CD4-positive, alpha-beta T cell treated with Interleukin-12 subunit alpha and Interleukin-12 subunit beta, for 1 hour (primary cell): ENCODE measurements at regions not wholly inside any gene's neighbourhood (a gene's known extent, or its start where the extent isn't known, plus 50 kb on each side); places are given as distances from the start of the nearest gene placed in this dataset.
"Not testable (repeated sequence)": the region's sequence is repeated elsewhere in the genome, so short reads cannot be mapped to it uniquely, and the experiment has no call there.

Experiments
- DNase-seq: peaks from one replicate; pipeline ENCODE4 v3.0.0-alpha.2; 2020

DNA sequence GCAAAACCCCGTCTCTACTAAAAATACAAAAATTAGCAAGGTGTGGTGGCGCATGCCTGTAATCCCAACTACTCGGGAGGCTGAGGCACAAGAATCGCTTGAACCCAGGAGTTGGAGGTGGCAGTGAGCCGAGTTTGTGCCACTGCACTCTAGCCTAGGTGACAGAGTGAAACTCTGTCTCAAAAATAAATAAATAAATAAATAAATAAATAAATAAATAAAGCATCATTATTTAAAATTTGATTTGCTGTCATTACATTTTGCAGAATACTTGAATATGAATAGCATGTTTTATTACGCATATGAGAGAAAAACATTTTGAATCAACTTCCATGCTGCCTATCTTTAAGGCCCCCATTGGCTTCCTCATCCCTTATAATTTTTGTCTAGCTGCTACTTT is 53.4 kb upstream of the MED14 start:
- not testable (repeated sequence) for DNase-seq

DNA sequence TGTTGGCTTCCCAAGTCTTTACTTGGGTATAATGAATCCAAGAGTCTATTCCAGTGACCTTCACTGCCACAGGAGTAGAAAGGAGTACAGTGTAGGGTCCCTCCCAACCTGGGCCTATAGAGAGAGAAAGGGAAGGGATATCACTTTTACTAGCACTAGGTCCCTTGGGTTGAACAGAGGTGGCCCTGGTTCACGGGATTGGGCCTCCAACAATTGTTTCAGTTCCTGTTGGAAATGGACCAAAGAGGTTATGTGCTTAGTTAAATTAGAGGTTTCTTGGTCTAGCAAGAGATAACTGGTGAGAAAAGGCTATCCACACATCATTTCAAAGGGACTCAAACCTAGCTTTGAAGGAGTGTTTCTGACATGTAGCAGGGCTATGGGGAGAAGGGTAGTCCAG is 57.1 kb upstream of the MED14 start:
- no peak for DNase-seq

DNA sequence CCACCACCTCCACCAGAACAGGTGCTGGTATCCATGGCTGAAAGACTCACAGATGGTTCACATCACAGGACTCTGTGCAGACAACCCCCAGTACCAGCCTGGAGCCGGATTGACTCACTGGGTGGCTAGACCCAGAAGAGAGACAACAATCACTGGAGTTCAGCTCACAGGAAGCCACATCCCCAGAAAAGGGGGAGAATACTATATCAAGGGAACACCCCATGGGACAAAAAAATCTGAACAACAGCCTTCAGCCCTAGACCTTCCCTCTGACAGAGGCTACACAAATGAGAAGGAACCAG is 59.4 kb upstream of the MED14 start:
- not testable (repeated sequence) for DNase-seq

DNA sequence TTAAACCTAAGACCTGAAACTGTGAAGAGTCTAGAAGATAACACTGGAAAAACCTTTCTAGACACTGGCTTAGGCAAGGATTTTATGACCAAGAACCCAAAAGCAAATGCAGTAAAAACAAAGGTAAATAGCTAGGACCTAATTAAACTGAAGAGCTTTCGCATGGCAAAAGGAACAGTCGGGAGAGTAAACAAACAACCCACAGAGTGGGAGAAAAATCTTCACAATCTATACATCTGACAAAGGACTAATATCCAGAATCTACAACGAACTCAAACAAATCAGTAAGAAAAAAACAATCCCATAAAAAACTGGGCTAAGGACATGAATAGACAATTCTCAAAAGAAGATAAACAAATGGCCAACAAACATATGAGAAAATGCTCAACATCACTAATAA is 64.4 kb upstream of the MED14 start:
- not testable (repeated sequence) for DNase-seq

DNA sequence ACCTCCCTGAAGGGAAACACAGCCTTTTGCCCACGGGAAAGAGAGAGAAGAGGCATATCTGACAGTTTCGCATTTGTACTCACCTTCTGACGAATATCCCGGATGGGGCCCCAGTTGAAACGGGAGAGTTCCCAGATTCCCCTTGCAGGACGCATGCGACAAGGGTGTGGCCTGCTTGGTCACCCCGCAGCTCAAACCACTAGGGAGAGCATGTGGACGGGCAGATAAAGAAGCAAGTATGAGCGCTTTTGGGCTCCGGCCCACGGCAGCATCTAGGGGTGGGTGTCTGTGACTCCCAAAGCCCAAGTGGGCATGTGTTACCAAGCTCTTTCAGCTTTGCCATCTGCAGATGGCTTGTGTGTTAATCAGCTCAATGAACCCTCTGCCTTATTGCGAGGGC is 70.1 kb upstream of the MED14 start:
- DNase-seq: no peak

DNA sequence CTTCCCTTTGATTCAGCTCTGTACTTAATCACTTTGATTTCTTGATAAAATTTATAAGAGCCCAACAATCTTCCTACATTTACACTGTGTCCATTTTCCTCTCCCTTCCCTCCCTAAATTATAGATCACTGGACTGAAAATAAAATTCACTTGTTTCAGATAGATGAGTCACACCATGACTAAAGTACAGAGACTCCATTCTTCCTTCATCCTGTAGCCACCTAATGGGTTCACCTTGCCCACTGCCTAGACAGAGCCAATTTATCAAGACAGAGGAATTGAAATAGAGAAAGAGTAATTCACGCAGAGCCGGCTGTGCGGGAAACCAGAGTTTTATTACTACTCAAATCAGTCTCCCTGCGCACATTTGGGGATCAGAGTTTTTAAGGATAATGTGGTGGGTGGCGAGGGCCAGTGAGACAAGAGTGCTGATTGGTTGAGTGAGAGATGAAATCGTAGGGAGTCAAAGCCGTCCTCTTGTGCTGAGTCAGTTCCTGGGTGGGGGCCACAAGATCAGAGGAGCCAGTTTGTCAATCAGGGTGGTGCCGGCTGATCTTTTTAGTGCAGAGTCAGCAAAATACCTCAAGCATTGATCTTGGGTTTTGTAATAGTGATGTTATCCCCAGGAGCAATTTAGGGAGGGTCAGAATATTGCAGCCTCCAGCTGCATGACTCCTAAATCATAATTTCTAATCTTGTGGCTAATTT is 71.3 kb upstream of the MED14 start:
- no peak for DNase-seq

DNA sequence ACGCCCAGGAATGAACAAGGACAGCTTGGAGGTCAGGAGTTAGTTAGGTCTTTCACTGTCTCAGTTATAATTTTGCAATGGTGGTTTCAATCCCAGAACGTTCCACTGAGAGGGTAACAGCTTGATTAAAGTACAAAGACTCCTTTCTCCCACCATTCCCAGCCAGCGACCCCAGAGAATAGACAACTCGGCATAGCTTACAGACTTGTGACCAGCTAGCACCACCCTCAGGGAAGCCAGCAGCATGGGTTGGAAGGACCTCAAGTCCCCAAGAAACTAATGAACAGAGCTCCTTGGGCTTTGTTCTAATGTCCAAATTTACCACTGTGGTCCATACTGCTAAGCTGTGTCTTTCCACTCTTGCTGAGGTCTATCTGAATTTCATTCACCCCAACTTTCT is 72.0 kb upstream of the MED14 start:
- DNase-seq: no peak

DNA sequence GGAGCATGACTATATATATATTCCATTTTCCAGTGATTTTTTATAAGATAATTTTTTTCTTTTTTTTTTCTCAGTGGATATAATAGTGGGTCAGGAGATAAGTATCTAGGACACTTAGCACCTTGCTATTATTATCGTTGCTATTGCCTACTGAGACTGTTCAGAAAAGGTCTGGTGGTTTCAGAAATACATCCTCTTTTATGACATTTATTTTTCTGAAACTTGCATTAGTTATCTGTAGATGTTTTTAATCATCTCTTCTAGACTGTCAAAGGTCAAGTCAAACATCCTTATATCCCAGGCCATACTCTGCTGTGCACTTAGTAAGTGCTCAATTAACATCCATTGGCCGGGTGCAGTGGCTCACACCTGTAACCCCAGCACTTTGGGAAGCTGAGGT is 72.9 kb upstream of the MED14 start:
- no peak for DNase-seq

DNA sequence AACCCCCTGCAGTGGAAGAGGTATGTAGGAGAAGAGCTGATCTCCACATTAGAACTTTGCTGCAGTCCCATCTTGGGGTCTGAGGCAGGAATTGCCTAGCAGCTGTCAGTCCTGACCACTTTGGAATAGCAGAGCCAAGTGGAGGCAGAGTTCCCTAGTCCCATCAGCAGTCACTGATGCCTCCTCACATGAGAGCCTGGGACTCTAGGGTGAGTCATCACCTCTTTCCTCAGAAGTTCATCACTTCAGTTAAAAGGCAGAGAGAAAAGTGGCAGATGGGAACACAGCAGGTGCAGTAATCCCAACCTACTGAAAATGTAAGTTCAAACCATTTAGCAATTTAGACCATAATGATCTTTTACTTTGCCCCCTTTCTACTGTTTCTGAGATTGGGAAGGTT is 73.9 kb upstream of the MED14 start:
- no peak for DNase-seq

DNA sequence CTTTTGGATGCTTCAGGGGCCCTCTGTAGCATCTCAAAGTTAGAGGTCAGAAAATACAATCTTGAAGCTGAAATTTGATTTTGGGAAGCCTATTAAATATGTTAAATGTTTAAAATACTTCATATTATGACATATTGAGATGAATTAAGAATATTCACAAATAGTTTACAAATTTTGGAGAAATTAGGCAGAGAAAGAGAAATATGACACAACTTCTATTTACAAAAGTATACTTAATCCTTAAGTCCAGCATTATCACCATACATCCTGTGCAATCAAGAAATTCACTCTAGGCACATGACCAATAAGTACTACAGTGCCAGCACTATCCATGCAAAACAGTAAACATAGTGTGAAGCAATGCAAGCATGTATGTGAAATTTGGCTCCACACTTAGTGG is 79.7 kb upstream of the MED14 start:
- not testable (repeated sequence) for DNase-seq

DNA sequence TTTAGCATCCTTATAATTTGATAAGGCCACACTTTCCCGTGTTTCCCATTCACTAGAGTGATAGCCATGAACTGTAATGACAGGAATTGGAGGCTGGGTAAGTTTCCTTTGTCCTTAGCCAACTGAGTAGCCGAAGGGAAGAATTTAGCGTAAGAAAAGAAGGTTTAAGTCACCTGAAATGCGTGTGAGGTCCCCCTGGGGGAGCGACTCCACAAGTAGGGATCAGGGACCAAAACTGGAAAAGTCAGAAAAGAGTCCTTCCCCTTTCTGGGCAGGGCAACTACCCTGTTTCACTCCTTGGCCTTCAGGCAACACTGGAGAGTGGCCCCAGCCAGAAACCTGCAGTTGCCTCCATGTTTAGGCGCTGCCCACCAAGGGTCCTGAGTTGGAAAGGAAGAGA is 81.6 kb upstream of the MED14 start:
- no peak for DNase-seq

DNA sequence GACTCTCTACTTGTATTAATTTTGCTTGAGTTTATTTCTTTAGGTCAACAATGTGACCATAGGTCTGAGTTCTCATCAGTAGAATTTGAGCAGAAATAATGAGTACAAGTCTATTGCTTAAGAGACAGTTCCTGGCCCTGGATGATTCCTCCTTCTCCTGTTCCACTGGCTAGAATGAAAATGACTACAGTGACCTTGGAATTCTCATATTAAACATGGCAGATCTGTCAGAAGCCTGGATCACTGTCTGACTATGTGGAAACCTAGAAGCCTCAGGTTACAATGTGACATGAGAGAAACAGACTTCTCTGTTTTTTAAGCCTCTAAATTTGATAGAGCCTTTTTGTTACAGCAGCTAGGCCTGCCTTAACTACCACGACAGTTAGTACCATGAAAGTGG is 82.9 kb upstream of the MED14 start:
- no peak for DNase-seq

DNA sequence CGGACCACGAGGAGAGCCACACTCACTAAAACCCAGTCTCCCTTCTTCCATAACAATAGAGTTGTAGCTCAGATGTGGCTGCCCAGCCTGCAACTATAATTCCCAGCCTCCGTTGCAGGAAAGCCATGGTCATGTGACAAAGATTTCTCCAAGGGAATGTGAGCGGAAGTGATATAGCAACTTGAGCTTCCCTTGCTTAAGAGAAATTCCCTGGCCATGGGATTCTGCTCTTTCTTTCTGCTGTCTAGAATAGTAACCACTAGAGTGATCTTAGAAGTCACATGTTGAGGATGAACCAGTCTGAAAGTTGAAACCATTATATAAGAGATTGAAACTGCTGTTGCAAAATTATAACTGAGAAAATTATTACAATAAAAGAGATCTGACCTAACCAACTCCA is 86.4 kb upstream of the MED14 start:
- no peak for DNase-seq

DNA sequence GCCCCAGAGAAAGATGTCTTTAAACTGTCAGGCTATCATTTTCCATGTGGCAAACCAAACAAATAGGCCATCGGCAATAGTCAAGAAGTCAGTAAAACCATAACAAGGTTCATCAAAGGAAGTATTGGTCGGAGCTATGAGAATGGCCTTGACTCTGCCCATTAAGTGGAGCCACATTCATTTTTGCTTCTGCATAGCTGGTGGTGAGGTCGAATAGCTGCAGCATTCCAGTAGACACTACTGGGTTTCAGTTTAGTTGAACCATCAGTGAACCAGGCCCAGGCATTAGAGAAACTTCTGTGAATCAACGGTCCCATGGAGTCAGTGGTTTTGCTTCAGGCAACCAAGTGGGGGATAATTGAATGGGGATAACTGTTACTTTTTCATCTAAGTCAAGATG is 92.0 kb upstream of the MED14 start:
- no peak for DNase-seq

DNA sequence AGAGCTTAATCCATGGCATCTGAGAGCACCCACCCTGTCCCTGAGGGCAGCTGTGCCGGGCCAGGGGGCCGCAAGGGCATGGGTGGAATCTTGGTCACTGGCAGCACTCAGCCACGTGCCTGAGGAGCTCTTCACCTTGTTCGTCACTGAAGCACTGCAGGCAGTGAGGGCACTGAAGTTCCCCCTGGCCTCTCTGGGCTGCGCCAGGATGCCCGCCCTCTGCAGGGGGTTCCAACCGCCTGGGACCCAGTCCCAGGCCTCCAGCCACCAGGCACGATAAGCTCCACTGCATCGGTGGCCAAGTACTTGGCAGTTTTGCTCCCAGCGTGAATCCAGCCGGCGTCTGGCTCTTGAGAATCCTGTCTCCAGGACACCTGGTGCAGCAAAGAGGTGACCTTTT is 96.4 kb upstream of the MED14 start:
- DNase-seq: no peak

DNA sequence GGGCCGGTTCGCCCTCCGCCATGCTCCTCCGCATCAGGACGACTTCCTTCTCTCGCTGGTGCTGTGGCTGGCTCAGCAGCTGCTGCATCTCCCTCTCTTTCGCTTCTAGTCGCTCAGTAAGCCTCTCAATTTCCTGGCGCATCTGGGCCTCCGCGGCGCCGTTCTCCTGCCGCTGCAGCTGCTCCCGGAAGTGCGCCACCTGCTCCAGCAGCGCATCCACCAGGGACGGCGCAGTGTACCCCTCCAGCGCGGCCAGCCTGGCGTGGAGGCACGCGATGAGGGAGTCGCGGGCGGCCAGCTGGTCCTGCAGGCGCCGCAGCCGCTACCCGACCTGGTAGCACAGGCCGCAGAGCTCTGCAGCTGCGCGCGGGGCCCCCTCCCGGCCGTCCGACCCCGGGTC is 97.4 kb upstream of the MED14 start:
- DNase-seq: no peak

DNA sequence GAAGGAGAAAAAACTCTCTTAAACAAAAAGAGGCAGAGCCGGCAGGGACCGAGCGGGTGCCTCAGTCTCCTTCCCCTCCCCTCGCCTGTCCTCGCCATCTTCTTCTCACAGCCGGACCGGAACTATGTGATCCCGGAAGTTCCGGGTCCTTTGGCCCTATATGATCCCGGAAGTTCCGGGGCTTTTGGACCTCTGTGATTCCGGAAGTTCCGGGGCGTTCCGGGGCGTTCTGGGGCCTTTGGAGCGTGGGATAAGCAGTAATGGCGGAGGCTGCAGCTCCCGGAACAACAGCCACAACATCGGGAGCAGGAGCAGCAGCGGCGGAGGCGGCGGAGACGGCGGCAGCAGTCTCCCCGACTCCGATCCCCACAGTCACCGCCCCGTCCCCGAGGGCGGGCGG is 98.9 kb upstream of the MED14 start:
- DNase-seq: no peak

DNA sequence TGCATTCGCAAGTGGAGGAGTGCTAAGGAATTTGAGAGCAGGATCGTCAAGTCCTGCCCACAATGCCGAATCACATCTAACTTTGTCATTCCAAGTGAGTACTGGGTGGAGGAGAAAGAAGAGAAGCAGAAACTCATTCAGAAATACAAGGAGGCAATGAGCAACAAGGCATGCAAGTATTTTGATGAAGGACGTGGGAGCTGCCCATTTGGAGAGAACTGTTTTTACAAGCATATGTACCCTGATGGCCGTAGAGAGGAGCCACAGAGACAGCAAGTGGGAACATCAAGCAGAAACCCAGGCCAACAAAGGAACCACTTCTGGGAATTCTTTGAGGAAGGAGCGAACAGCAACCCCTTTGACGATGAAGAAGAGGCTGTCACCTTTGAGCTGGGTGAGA is 100.2 kb upstream of the MED14 start:
- DNase-seq: no peak

DNA sequence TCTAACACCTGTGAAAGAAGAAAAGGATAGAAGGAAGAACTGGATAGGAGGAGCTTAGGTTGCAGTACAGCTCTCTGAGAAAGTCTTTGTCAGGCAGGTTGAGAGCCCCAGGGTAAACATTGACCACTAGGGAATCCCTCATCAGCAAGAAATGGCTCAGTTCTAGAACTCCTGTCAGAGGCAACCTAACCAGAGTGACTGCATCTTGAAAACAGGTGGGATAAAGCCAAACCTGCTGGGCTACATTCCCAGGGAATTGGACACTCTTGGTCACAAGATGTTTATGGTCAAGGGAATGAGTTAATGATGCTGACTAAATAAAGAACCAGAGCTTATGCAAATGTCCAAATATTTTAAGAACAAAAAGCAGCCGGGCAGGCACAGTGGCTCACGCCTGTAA is 108.3 kb upstream of the MED14 start:
- no peak for DNase-seq

DNA sequence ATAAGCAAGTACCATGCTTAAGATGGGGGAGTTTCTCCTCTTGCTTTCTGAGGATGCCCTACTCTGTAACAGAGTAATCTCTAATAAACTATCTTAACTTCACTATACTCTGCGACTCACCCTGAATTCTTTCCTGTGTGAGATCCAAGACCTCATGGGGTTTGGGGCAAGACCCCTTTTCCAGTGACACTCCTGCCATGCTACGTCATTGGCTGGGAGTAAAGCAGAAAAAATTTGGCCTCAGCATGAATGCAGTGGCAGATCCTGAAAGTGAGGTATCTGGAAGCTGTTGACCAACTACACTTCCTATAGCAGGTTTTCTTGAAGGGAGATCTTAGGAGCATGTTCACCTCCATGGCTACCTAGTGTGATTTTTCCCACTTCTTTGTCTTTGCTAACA is 109.1 kb upstream of the MED14 start:
- no peak for DNase-seq

DNA sequence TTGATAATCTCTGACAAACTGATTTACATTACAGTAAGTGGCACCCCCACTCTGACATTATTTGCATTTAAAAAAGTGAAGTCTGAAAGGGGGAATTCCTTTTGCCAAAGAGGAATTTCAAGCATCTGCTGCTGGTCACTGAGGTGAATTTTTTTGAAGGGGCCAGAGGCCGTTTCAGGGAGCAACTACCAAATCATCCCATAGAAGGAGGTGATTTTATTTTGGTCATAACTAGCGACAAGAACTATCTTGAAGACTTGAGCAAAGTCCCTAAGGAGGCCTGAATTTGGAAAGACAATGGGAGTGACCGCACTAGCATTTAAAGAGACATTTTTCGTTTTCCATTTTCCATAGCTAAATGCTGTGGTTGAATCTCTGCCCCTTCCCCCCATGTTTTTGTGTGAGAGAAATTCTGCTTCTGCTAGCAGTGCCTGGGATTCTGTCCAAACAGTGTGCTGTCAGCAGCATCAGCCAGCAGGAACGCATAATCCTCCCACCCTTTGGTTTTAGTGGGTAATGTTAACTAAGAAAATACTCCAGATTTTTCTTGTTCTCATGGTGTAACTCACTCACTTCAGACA is 110.1 kb upstream of the MED14 start:
- DNase-seq: no peak

DNA sequence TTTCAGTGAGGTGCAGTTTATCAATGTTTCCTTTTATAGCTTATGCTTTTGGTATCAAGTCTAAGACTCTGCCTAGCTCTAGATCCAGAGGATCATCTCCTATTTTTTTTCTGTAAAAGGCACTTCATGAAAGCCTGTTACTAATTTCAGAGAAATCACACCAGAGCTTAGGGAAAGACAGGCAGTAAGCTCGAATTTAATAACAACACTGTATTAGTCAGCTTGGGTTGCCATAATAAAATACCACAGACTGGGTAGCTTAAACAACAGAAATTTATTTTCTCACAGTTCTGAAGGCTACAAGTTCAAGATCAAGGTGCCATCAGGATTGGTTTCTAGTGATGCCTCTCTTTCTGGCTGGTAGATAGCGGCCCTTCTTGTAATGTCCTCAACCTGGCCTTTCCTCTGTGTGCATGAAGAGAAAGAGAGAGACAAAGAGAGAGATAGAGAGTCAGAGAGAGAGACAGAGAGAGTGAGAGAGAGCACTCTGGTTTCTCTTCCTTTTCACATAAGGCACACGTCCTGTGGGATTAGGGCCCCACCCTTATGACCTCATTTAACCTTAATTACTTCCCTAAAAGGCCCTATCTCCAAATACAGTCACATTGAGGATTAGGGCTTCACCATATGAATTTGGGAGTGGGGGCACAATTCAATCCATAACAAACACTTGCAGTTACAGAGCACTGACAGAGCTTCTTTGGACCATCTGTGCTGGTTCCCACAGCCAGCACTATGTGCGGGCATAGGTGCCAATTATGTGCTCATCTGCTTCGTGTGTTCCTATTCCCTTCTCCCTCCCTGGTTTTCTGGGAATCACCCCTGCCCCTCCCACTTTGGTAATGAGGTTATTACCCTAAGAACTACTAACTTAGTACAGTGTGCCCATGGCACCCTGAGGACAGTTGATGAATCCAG is 114.8 kb upstream of the MED14 start:
- no peak for DNase-seq

DNA sequence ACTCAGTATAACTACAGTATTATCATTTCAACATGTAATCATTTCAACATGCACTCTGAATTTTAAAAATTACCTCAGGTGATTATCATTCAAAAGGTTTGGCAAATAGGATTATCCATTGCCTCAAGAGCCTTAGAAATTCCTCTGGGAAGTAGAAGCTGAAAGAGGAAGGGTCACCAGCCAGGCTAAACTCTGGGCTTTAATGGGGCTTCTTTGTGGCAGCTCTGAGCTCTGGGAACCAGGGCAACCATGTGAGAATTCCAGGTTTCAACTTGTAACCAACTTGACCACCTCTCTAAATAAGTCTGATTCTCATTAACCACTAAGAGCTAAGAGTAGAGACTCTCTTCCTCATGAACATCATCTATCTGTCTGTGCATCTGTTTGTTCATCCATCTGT is 117.2 kb upstream of the MED14 start:
- no peak for DNase-seq
